GM20000 (cell line): ENCODE measurements at regions not wholly inside any gene's neighbourhood (a gene's known extent, or its start where the extent isn't known, plus 50 kb on each side); places are given as distances from the start of the nearest gene placed in this dataset.

ENCODE experiments used
- DNase-seq: peaks from one replicate; pipeline ENCODE4 v3.0.0; 2012; ENCODE audit warnings: low spot score
- CTCF ChIP-seq: IDR thresholded peaks from 2 replicates; pipeline ENCODE4 v1.5.1; 2012; ENCODE audit warnings: mild to moderate bottlenecking, control low read depth; ENCODE audit errors: extremely low read depth, missing control alignments

DNA sequence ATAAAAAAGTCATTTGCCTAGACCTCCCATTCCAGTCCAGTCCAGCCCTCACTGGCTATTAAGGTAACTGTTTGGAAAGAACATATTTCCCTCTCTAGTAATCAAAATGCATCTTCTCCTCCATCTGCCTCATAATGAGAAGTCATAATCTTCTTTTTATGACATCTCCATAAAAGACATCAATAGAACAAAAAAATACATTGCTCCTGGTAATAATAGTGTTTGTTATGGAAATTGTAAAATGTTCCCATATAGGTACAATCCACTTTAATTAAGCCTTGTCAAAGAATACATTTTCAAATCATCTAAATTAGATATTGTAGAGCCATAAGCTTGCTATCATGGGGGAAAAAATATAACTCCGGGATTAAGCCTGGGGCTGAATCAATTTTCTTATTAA lies 461.6 kb downstream of the LRATD1 start:
- no peak for DNase-seq
- no peak for TF ChIP-seq CTCF

DNA sequence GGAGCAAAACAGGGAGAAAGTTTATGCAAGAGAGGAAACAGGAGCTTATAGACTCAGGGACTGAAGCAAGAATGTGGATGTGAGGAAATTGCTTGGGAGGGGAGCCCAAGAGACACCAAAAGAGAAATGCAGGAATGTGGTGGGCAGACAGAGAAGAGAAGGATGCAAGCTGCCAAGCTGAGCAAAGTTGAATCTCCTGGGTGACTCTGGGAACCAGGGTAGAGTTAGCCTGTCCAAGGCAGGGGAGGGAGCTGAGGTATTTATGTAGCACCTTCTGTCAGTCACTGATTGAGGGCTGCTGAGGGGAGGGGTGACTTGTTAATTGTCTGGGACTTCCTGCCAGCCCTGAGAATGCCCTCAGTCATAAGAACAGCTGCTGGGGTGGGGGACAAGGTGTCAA lies 464.3 kb downstream of the NBAS start:
- DNase-seq, result no peak

GRCh38 chr2:15107137-15107536 lies 454.0 kb downstream of the NBAS start:
- DNase-seq, result no peak
- TF ChIP-seq CTCF, result no peak

More for the DNA sequence above, 464.3 kb downstream of the NBAS start:
- TF ChIP-seq CTCF, result no peak

DNA sequence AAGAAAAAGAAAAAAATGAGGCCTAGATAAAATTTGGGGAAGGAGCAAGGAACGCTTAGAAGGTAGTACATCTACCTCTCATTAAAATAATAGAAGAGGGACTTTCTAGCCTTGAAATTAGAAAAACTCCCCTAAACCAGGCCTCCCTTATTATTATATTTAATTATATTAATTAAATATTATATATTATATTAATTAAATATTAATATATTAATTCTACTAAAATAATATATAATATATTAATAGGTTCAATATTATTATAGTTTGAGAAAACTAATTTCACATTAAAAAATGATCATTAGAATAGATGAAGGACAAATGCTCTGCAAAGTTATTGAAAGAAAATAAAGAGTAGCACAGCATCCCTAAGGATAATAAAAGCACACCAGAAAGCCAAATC lies 449.4 kb downstream of the NBAS start:
- no peak for DNase-seq
- no peak for TF ChIP-seq CTCF

DNA sequence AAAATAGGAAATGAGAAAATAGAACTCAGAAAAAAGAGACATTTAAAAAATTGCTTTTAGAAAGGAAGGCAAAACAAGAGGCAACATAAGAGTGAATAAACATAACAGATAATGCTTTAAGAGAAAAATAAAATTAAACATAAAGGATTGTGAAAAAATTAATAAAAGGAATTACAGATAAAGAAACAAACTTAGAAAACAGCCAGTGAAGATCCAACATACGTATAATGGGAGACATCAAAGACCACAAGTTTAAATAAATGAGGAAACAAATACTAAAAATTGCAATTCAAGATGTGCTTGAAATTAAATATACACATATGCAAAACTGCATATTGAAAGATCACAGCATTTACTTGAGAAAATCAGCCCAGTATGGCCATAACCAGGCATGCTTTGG lies 448.9 kb downstream of the NBAS start:
- no peak for TF ChIP-seq CTCF
- DNase-seq, result no peak

- DNase-seq, result no peak
- TF ChIP-seq CTCF, result no peak
Measured at GRCh38 chr2:15115776-15116175, 445.4 kb downstream of the NBAS start.

DNA sequence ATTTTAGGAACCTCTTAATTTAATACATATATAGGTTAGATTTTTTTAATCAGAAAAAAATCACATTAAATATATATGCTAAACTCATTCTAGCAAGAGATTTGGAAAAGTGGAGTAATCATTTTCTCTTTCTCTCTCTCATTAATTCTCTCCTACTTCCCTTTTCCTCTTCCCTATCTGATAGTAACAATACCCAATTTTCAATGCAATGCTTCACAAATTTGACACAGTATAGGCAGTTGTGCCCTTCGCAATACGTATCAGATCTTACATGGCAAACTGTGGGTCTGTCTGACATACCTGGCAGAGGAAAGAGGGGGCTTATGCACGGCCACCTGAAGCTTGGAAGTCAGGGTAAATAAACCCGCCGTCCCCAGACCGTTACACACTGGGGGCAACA lies 444.3 kb downstream of the NBAS start:
- no peak for TF ChIP-seq CTCF
- DNase-seq, result no peak
